HCT116 (cell line): ENCODE measurements at regions not wholly inside any gene's neighbourhood (a gene's known extent, or its start where the extent isn't known, plus 50 kb on each side); places are given as distances from the start of the nearest gene placed in this dataset.

Experiments used
- ATAC-seq: fragments of 200-7000 bp; cut with Tn5 transposase; 2 replicates; pipeline ENCODE4 v1.9.1; 2020; ENCODE audit warnings: mild to moderate bottlenecking, moderate library complexity
- BruUV-seq: library from RNA; stranded (reverse); fragments of 400-500 nt; replicated peaks from 2 replicates; lab custom pipeline; 2021; lab: Mats Ljungman, UMichigan
- CTCF ChIA-PET: fragments of 300-600 bp; sonication (Branson Sonifier 250); formaldehyde crosslinking; loops from one replicate; lab custom pipeline; 2021; ENCODE audit warnings: antibody characterized with exemption; lab: Charles Lee
- POLR2A ChIA-PET: fragments of 300-600, 350-600 bp; sonication (Branson Sonifier 250); formaldehyde crosslinking; loops from one replicate; lab custom pipeline; 2021; ENCODE audit warnings: antibody characterized with exemption; lab: Charles Lee
- RAD21 ChIA-PET, 2 experiments: fragments of 300-600 bp; sonication (Branson Sonifier 250); formaldehyde crosslinking; loops; one replicate each; lab custom pipeline; 2023; ENCODE audit warnings: low total read pairs in 2 of 2; ENCODE audit not compliant: uncharacterized antibody in 2 of 2, unreplicated experiment in 2 of 2, low non-redundant PET in 1 of 2; lab: Charles Lee
- DNase-seq: peaks from one replicate; pipeline ENCODE4 v3.0.0-alpha.2; 2010; ENCODE audit warnings: low read depth, low spot score
- H2AFZ ChIP-seq: fragments of 200-600 bp; shearing (Covaris generic), sonication (generic); 2 replicates; pipeline ENCODE4 v1.6.1; 2017; ENCODE audit warnings: low read depth, mixed run types, mixed read lengths, antibody characterized with exemption, low read length; ENCODE audit not compliant: poor library complexity, severe bottlenecking
- H3K27ac ChIP-seq: 2 replicates; pipeline ENCODE4 v1.5.1; 2012; ENCODE audit warnings: low read depth, low read length
- H3K27me3 ChIP-seq: fragments of 200-600 bp; sonication (generic); 2 replicates; pipeline ENCODE4 v1.6.1; 2016; ENCODE audit warnings: mixed run types, low read length, mixed read lengths; ENCODE audit not compliant: insufficient read depth
- H3K36me3 ChIP-seq, 2 experiments: fragments of 200-500 bp in 1 of 2; fragments of 200-600 bp in 1 of 2; sonication (Bioruptor generic) in 1 of 2; sonication (generic) in 1 of 2; 2 replicates each; pipeline versions ENCODE4 v1.5.1 to v1.6.1; 2014 to 2016; ENCODE audit warnings: low read length in 2 of 2, inconsistent platforms in 1 of 2, mixed read lengths in 1 of 2, mixed run types in 1 of 2; ENCODE audit not compliant: insufficient read depth in 2 of 2, control insufficient read depth in 1 of 2
- H3K4me1 ChIP-seq, 2 experiments: fragments of 200-600 bp in 1 of 2; sonication (generic) in 1 of 2; 2 replicates each; pipeline versions ENCODE4 v1.5.1 to v1.6.1; 2012 to 2017; ENCODE audit warnings: low read length in 2 of 2, inconsistent platforms in 1 of 2, mild to moderate bottlenecking in 1 of 2, mixed read lengths in 1 of 2, mixed run types in 1 of 2, moderate library complexity in 1 of 2; ENCODE audit not compliant: insufficient read depth in 2 of 2, control insufficient read depth in 1 of 2
- H3K4me2 ChIP-seq: fragments of 200-600 bp; sonication (generic); 2 replicates; pipeline ENCODE4 v1.6.1; 2017; ENCODE audit warnings: mixed run types, low read length, mixed read lengths
- H3K4me3 ChIP-seq, 2 experiments: fragments of 200-600 bp in 1 of 2; sonication (generic) in 1 of 2; replicated peaks in 1 of 2; 2 replicates each; pipeline ENCODE4 v1.5.1; 2011 to 2016; ENCODE audit warnings: low read length in 2 of 2, control low read depth in 1 of 2, low read depth in 1 of 2, mild to moderate bottlenecking in 1 of 2, mixed read lengths in 1 of 2, mixed run types in 1 of 2
- H3K79me2 ChIP-seq: fragments of 200-600 bp; sonication (generic); 2 replicates; pipeline ENCODE4 v1.6.1; 2017; ENCODE audit warnings: mild to moderate bottlenecking, mixed run types, low read length, moderate library complexity, mixed read lengths; ENCODE audit not compliant: insufficient read depth
- H3K9ac ChIP-seq: fragments of 200-600 bp; sonication (generic); 2 replicates; pipeline ENCODE4 v1.6.1; 2016; ENCODE audit warnings: low read length, mixed read lengths
- H3K9me2 ChIP-seq: fragments of 200-600 bp; sonication (generic), shearing (Covaris generic); 2 replicates; pipeline ENCODE4 v1.6.1; 2017; ENCODE audit warnings: mixed run types, mild to moderate bottlenecking, moderate library complexity; ENCODE audit not compliant: insufficient read depth
- H3K9me3 ChIP-seq, 2 experiments: fragments of 200-500 bp in 1 of 2; fragments of 200-600 bp in 1 of 2; sonication (Bioruptor generic) in 1 of 2; sonication (generic) in 1 of 2; 2 replicates each; pipeline ENCODE4 v1.6.1; 2014 to 2017; ENCODE audit warnings: low read length in 2 of 2, mixed read lengths in 2 of 2, inconsistent platforms in 1 of 2, low read depth in 1 of 2, mild to moderate bottlenecking in 1 of 2, mixed run types in 1 of 2, moderate library complexity in 1 of 2; ENCODE audit not compliant: control insufficient read depth in 1 of 2, insufficient read depth in 1 of 2
- H4K20me1 ChIP-seq: fragments of 200-600 bp; sonication (generic), shearing (Covaris generic); 2 replicates; pipeline ENCODE4 v1.6.1; 2017; ENCODE audit warnings: mixed run types, mild to moderate bottlenecking, moderate library complexity; ENCODE audit not compliant: insufficient read depth
- EZH2phosphoT487 ChIP-seq: fragments of 200-600 bp; IDR thresholded peaks from 2 replicates; pipeline ENCODE4 v1.6.1; 2018; ENCODE audit warnings: antibody characterized with exemption, borderline replicate concordance
- RAD21 ChIP-seq: IDR thresholded peaks from 2 replicates; pipeline ENCODE4 v1.6.1; 2012; ENCODE audit warnings: low read depth, mild to moderate bottlenecking
- ZNF274 ChIP-seq: fragments of 200-500 bp; sonication (Bioruptor generic); IDR thresholded peaks from 2 replicates; pipeline ENCODE4 v1.6.1; 2014; ENCODE audit warnings: mild to moderate bottlenecking, low read depth, low read length, inconsistent platforms
- intact Hi-C: fragments of 100-400 bp; cut with micrococcal nuclease; formaldehyde crosslinking; loops from 2 replicates; pipeline ENCODE4 v1.10.0; 2022
- TF ChIP-seq, protein P1 (sequence below), 3 experiments: fragments of 200-600 bp in 1 of 3; sonication (generic) in 1 of 3; IDR thresholded peaks in 2 of 3; conservative IDR thresholded peaks in 1 of 3; 2 replicates each; pipeline ENCODE4 v1.5.1; 2012 to 2017; ENCODE audit warnings: low read depth in 2 of 3, low read length in 2 of 3, antibody characterized with exemption in 1 of 3, borderline replicate concordance in 1 of 3, control low read depth in 1 of 3, mild to moderate bottlenecking in 1 of 3, mixed read lengths in 1 of 3, mixed run types in 1 of 3, moderate library complexity in 1 of 3; ENCODE audit not compliant: insufficient read depth in 1 of 3
- TF ChIP-seq, protein P2 (sequence below): IDR thresholded peaks from 2 replicates; pipeline ENCODE4 v1.6.1; 2012
- TF ChIP-seq, protein P3 (sequence below): IDR thresholded peaks from 2 replicates; pipeline ENCODE4 v1.6.1; 2012

DNA sequence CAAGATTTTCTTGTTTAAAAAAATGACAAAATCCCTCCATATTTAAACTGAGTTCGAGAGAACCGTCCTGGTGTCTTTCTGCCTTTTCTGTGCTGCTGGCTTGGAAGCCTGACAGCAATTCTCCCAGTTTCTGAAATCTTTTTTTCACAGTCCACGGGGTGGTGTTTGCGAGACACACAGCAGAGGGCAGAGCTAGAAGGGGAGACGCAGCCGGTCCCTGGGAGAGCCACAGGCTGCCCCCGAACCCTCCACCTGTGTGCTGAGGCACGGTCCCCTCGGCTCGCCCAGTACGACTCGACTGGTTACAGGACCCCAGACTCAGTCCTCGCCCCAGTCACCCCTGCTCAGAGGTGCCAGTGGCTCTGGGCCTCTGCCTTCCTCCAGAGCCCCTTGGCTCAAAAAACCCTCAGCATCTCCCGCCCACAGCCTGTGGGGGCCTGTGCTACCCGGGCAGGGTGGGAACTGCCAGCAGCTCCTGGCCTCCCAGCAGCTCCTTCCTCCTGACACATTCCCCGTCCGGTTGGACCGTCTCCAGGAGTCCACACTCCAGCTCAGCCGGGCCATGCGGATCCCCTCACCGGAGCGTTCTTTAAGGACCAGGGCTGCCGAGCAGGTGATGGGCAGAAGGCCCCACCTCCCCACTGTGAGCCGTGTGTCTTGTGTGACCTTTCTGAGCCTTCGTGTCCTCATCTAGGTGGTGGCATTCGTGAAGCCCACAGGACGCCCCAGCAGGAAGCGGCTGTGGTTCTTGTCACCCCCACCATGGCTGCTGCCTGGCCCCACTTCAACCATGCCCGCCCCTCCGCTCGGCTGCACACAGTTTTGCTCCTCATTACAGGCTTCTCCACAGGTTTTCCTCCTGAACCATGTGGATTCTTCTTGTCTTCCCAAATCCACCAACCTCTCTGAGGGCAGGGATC lies 52.3 kb upstream of the EN2 start:
- Histone ChIP-seq H4K20me1 (no peaks in the 10 kb centered on the region), H3K9me3 (no peaks in the 10 kb centered on the region), H3K79me2 (no peaks in the 10 kb centered on the region), H2AFZ (no peak overlapping the region), H3K4me3 (no peak overlapping the region), H3K9ac (no peak overlapping the region), H3K4me1 (no peaks in the 10 kb centered on the region), H3K27ac (no peak overlapping the region), H3K36me3 (no peaks in the 10 kb centered on the region), H3K27me3 (no peaks in the 10 kb centered on the region), H3K4me2 (no peak overlapping the region), H3K9me2 (no peaks in the 10 kb centered on the region)
- BruUV-seq: no TSS peak
- ATAC-seq (peak; percentile 81), DNase-seq (no peak)
- intact Hi-C loops: loop anchor here (2.0 kb wide), 1 partner anchor 363 kb away; no protein-coding TSS in a partner anchor
- ChIA-PET CTCF (interaction anchor here (1.3 kb wide), 1 partner anchor 18 kb away, joined by 4 read pairs; no protein-coding TSS in a partner anchor), POLR2A (no interaction called here), RAD21 (no interaction called here)
- TF ChIP-seq ZNF274 (no peak), EZH2phosphoT487 (no peak), RAD21 (peak; percentile 45)
- TF ChIP-seq, protein P1, sequence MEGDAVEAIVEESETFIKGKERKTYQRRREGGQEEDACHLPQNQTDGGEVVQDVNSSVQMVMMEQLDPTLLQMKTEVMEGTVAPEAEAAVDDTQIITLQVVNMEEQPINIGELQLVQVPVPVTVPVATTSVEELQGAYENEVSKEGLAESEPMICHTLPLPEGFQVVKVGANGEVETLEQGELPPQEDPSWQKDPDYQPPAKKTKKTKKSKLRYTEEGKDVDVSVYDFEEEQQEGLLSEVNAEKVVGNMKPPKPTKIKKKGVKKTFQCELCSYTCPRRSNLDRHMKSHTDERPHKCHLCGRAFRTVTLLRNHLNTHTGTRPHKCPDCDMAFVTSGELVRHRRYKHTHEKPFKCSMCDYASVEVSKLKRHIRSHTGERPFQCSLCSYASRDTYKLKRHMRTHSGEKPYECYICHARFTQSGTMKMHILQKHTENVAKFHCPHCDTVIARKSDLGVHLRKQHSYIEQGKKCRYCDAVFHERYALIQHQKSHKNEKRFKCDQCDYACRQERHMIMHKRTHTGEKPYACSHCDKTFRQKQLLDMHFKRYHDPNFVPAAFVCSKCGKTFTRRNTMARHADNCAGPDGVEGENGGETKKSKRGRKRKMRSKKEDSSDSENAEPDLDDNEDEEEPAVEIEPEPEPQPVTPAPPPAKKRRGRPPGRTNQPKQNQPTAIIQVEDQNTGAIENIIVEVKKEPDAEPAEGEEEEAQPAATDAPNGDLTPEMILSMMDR (IDR thresholded peaks at IDR 0.05 in 2 of 3, conservative IDR thresholded peaks at IDR 0.05 in 1 of 3; ENCODE audit: borderline replicate concordance in 1 of 3, insufficient read depth in 1 of 3, low read depth in 2 of 3, low read length in 2 of 3): peak; percentile 22 to 32 (median 28); a peak in 3 of 6 replicates

DNA sequence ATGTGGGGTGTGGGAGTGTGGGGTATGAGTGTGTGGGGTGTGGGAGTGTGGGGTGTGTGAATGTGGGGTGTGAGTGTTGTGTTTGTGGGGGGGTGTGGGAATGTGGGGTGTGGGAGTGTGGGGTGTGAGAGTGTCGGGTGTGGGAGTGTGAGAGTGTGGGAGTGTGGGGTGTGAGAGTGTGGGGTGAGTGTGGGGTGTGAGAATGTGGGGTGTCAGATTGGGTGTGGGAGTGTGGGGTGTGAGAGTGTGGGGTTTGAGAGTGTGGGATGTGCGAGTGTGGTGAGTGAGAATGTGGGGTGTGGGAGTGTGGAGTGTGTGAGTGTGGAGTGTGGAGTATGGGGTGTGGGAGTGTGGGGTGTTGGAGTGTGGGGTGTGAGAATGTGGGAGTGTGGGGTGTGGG lies 50.1 kb upstream of the EN2 start:
- BruUV-seq: no TSS peak
- no peak overlapping the region for H3K27ac ChIP-seq
- ChIA-PET POLR2A (no interaction called here), CTCF (no interaction called here), RAD21 (no interaction called here)
- H3K4me3 ChIP-seq: no peak overlapping the region
- no peaks in the 10 kb centered on the region for H3K9me2 ChIP-seq
- no peaks in the 10 kb centered on the region for H3K36me3 ChIP-seq
- H3K4me2 ChIP-seq: no peak overlapping the region
- ATAC-seq (no peak), DNase-seq (no peak)
- no peaks in the 10 kb centered on the region for H3K79me2 ChIP-seq
- no peaks in the 10 kb centered on the region for H3K9me3 ChIP-seq
- no peak overlapping the region for H3K9ac ChIP-seq
- intact Hi-C loops: no loop called here
- H3K4me1 ChIP-seq: peaks cover 0 to 5% of the 10 kb centered on the region in 2 experiments; a peak in 1 of 4 replicates
- TF ChIP-seq, protein P2, sequence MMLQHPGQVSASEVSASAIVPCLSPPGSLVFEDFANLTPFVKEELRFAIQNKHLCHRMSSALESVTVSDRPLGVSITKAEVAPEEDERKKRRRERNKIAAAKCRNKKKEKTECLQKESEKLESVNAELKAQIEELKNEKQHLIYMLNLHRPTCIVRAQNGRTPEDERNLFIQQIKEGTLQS: no peak
- TF ChIP-seq, protein P3, sequence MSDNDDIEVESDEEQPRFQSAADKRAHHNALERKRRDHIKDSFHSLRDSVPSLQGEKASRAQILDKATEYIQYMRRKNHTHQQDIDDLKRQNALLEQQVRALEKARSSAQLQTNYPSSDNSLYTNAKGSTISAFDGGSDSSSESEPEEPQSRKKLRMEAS: no peak
- no peak overlapping the region for H2AFZ ChIP-seq
- H3K27me3 ChIP-seq: no peaks in the 10 kb centered on the region
- H4K20me1 ChIP-seq: no peaks in the 10 kb centered on the region
